HFFc6 (cell line): ENCODE measurements at regions not wholly inside any gene's neighbourhood (a gene's known extent, or its start where the extent isn't known, plus 50 kb on each side); places are given as distances from the start of the nearest gene placed in this dataset.

Source experiments
- DNase-seq: peaks from one replicate; pipeline ENCODE4 v3.0.0-alpha.2; 2018
- H3K27ac Mint-ChIP-seq: 2 replicates; pipeline ENCODE4 v1.8.0; 2020; ENCODE audit warnings: mild to moderate bottlenecking, mixed read lengths
- H3K27me3 Mint-ChIP-seq: 2 replicates; pipeline ENCODE4 v1.8.0; 2021; ENCODE audit warnings: mild to moderate bottlenecking, moderate library complexity, mixed read lengths; ENCODE audit not compliant: insufficient read depth
- H3K36me3 Mint-ChIP-seq: 2 replicates; pipeline ENCODE4 v1.8.0; 2021; ENCODE audit warnings: low read depth, mixed read lengths
- H3K4me1 Mint-ChIP-seq: 2 replicates; pipeline ENCODE4 v1.8.0; 2020; ENCODE audit warnings: low read depth, mixed read lengths
- H3K4me3 Mint-ChIP-seq: 2 replicates; pipeline ENCODE4 v1.8.0; 2020; ENCODE audit warnings: mild to moderate bottlenecking, moderate library complexity, mixed read lengths
- H3K9me3 Mint-ChIP-seq: 2 replicates; pipeline ENCODE4 v1.8.0; 2020; ENCODE audit warnings: mild to moderate bottlenecking, mixed read lengths
- CTCF ChIP-seq: fragments of 200-600 bp; sonication (generic); IDR thresholded peaks from 2 replicates; pipeline ENCODE4 v1.5.0; 2021; ENCODE audit warnings: antibody characterized with exemption, mild to moderate bottlenecking

GRCh38 chr21:35426897-35427296, 377.8 kb upstream of the RUNX1 start:
- H3K4me3 Mint-ChIP-seq, result no peak overlapping the region
- H3K36me3 Mint-ChIP-seq, result peaks cover 15% of the 10 kb centered on the region
- no peaks in the 10 kb centered on the region; the same call in 1 of the 2 replicates for H3K27me3 Mint-ChIP-seq
- H3K27ac Mint-ChIP-seq, result no peak overlapping the region
- peaks cover 28% of the 10 kb centered on the region for H3K4me1 Mint-ChIP-seq
- no peak for TF ChIP-seq CTCF
- peaks cover 22% of the 10 kb centered on the region for H3K9me3 Mint-ChIP-seq
- DNase-seq, result no peak

- Mint-ChIP-seq H3K27me3 (no peaks in the 10 kb centered on the region; the same call in 1 of the 2 replicates), H3K4me3 (no peak overlapping the region), H3K27ac (no peak overlapping the region), H3K4me1 (peaks cover 28% of the 10 kb centered on the region), H3K9me3 (peaks cover 22% of the 10 kb centered on the region), H3K36me3 (peaks cover 16% of the 10 kb centered on the region)
- no peak for TF ChIP-seq CTCF
- DNase-seq, result no peak
These were observed 377.4 kb upstream of the RUNX1 start for GRCh38 chr21:35426469-35426868.

- no peak overlapping the region for H3K27ac Mint-ChIP-seq
- H3K4me3 Mint-ChIP-seq, result no peak overlapping the region
- H3K36me3 Mint-ChIP-seq, result peaks cover 23% of the 10 kb centered on the region
- no peaks in the 10 kb centered on the region; the same call in 1 of the 2 replicates for H3K27me3 Mint-ChIP-seq
- TF ChIP-seq CTCF, result no peak
- H3K9me3 Mint-ChIP-seq, result peaks cover 22% of the 10 kb centered on the region
- peaks cover 27% of the 10 kb centered on the region for H3K4me1 Mint-ChIP-seq
- DNase-seq, result no peak
These were observed 375.0 kb upstream of the RUNX1 start for GRCh38 chr21:35424122-35424521.

- H3K4me3 Mint-ChIP-seq, result no peak overlapping the region
- H3K27me3 Mint-ChIP-seq, result no peaks in the 10 kb centered on the region; the same call in 1 of the 2 replicates
- peaks cover 23% of the 10 kb centered on the region for H3K36me3 Mint-ChIP-seq
- H3K9me3 Mint-ChIP-seq, result peaks cover 22% of the 10 kb centered on the region
- TF ChIP-seq CTCF, result no peak
- no peak for DNase-seq
- H3K27ac Mint-ChIP-seq, result no peak overlapping the region
- H3K4me1 Mint-ChIP-seq, result peaks cover 23% of the 10 kb centered on the region
These were observed 374.6 kb upstream of the RUNX1 start for GRCh38 chr21:35423709-35424108.

- H3K27me3 Mint-ChIP-seq, result no peaks in the 10 kb centered on the region; the same call in 1 of the 2 replicates
- H3K36me3 Mint-ChIP-seq, result peaks cover 23% of the 10 kb centered on the region
- no peak overlapping the region for H3K4me3 Mint-ChIP-seq
- no peak for DNase-seq
- H3K9me3 Mint-ChIP-seq, result peaks cover 22% of the 10 kb centered on the region
- no peak overlapping the region for H3K27ac Mint-ChIP-seq
- peaks cover 10% of the 10 kb centered on the region; the same call in 1 of the 2 replicates for H3K4me1 Mint-ChIP-seq
- TF ChIP-seq CTCF, result no peak
These were observed 372.9 kb upstream of the RUNX1 start for GRCh38 chr21:35422011-35422410.

GRCh38 chr21:35421221-35421620, 372.1 kb upstream of the RUNX1 start:
- no peaks in the 10 kb centered on the region; the same call in 1 of the 2 replicates for H3K27me3 Mint-ChIP-seq
- peaks cover 10% of the 10 kb centered on the region; the same call in 1 of the 2 replicates for H3K4me1 Mint-ChIP-seq
- no peak for DNase-seq
- H3K36me3 Mint-ChIP-seq, result peaks cover 23% of the 10 kb centered on the region
- peaks cover 22% of the 10 kb centered on the region for H3K9me3 Mint-ChIP-seq
- H3K4me3 Mint-ChIP-seq, result no peak overlapping the region
- no peak for TF ChIP-seq CTCF
- no peak overlapping the region for H3K27ac Mint-ChIP-seq
